T-helper 22 cell (primary cell): ENCODE measurements at regions not wholly inside any gene's neighbourhood (a gene's known extent, or its start where the extent isn't known, plus 50 kb on each side); places are given as distances from the start of the nearest gene placed in this dataset.

Experiments used
- DNase-seq: peaks from one replicate; pipeline ENCODE4 v3.0.0-alpha.2; 2020; ENCODE audit warnings: low read depth

DNA sequence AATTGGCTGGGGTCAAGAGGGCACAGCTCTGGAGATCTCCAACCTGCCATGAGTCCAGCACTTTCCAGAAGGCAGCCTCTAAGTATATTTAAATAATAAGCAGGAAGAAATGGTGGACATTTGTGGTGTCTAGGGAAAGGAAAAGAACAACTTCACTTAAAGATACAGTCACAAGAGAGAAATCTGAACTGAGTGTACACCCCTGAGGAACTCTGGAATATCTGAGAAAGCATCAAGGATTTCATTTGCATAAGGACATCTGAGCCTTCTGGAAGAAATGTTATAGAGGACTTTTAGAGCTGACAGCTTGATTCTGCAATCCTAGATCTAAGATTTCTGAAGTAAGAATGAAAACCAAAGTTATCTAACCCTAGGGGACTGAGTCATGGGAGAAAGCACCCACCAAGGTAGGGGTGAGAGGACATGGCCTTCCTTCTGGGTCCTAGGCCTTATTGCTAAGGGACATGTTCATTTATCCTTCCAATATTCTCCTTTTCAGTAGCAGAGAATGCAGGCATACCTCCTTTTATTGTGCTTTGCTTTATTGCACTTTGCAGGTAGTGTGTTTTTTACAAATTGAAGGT is 253.4 kb upstream of the SLC24A2 start:
- no peak for DNase-seq

DNA sequence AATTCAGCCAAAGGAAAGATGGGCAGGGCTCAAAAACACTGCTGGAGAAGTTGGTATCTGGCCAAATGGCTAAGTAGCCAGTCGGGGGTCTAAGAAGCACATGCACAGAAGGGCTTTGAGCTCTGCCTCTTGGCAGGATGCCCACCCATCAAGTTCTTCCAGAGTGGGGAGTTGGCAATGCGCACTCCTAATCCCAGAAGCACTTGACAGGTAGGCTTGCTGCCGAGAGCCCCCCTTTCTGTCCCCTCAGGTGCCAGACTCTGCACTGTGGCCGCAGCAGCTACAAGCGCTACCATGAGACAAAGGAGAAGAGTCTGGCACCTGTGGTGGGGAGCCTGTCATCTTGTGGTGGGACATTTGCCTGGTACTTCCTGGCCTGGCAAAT is 252.9 kb upstream of the SLC24A2 start:
- no peak for DNase-seq

DNA sequence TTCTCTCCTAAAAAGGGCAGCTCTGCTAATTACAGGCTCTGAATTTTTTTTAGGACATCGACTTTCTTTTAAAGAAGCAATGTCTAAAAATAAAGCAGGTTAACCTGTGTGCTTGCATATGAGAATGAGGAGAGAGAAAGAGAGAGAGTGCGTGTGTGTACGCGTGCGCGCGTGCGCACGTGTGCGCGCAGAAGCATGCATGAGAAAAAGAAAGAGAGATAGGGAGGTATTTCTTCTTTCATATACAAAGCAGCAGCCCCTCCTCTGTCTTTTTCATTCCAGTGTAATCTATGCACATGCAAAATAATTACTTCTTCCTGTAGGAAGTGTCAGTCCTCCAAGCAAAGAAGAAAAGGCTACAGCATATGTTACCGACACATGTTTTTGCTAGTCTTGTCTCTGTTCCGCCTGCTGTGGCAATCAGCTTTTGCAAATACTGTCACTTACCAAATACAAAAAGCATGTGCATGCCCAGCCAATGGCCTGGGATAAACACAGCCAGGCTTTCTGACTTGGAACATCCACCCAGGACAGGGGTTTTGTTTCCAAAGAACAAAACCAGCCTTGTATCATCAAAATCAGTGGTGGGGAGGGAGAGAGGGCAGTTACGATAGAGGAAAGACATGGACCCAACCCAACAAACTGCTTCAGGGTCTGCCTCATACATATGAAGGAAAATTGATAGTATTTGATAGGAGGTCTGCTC is 252.3 kb upstream of the SLC24A2 start:
- DNase-seq = no peak

GRCh38 chr9:20037699-20038098 is 248.9 kb upstream of the SLC24A2 start:
- no peak for DNase-seq

GRCh38 chr9:20033511-20033910 is 244.7 kb upstream of the SLC24A2 start:
- no peak for DNase-seq

DNA sequence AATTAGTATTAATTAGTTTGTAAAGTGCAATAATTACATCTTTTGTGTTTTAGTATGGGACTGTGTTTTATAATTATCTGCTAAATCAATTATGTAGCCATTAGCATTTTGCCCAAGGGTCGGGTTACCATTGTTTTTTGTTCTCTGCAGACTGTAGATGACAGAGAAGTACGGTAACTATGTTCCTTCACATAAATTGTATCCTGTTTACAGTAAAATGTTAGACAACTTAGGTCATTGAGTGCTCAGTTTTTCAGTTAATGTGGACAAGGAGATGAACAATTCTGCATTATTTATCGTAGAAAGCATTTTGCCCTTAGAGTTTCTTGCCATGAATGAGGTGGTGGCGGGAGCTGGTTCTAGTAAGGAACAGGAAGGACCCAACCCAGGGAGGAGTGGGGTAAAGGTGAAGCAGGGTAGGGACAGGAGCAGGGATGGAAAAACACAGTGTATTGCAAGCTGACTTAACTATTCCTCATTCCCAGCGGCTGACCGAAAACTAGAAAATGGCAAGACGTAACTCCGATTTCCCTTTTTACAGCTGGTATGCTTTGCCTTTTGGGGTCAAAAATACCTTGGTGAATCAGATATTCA is 243.7 kb upstream of the SLC24A2 start:
- no peak for DNase-seq

- DNase-seq = no peak
Measured at GRCh38 chr9:20031836-20032235, 243.0 kb upstream of the SLC24A2 start.

- DNase-seq = no peak
Measured at GRCh38 chr9:20030671-20031070, 241.8 kb upstream of the SLC24A2 start.

DNA sequence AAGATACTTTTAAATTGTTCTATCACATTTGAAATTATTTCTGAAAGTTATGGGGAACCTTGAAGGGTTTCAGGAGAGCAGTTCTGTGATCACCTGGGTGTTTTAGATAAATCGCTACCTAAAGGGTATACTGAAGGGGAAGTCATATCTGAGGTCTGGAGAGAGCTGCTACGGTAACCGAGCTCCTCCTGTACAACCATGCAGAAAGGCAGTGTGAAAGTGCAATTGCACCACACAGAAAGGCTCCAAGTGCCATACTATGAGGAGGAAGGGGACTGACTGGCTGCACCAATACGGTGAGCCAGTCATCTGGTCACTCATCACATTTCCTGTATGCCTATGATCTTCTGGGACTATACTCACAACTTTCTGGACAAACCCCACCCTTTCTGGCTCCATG is 241.4 kb upstream of the SLC24A2 start:
- DNase-seq = no peak

DNA sequence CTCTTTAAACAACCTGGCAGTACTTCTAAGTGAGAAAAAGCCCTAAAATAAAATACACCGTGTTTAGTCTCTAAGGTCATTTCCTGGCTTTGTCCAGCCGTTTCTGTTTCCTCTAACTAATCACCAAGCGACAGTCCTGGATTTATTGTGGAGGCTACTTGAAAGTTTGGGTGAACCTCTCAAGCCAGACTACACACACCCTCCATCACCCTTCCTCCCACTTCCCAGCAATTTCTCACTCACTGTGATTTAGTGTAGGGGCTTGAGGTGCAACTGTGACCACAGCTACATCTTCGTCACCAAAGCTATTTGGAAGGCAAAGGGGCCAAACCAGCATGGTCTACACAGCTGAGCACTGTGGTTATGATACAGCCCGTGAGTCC is 240.0 kb upstream of the SLC24A2 start:
- DNase-seq = no peak

- no peak for DNase-seq
Measured at GRCh38 chr9:20028192-20028848, 239.5 kb upstream of the SLC24A2 start.

GRCh38 chr9:20023961-20024571 is 235.2 kb upstream of the SLC24A2 start:
- DNase-seq = no peak

DNA sequence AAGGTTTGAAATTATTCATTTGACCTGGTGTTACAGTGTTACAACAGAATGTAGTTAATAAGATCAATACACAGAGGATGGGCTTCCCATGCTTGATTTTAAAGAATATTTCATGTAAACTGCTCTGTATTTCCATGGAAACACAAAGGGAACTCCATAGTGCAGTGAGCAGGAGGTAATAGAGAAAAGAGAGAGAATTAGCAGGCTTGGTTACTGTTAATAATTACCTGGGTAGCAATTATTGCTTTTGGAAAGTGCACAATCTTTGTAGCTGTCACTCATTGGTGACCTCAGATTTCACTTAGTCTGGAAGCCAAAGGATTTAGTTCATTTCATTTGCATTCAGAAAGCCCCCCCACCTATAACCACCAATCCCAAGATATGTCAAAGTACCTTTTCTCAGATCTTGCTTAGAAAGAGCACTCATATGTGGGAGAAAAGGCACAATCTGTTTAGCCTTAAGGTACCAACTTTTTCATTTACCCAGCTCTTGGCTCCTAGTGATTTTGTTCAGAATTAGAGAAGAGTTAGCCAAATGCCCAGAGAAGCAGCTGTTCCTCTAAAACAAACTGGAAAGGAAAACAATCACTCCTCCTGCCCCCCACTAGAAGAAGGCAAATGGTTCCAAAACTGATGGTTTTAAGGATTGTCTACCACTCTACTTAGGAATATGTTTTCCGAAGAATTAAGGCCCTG is 234.5 kb upstream of the SLC24A2 start:
- no peak for DNase-seq

- no peak for DNase-seq
Measured at GRCh38 chr9:20022410-20022809, 233.6 kb upstream of the SLC24A2 start.

DNA sequence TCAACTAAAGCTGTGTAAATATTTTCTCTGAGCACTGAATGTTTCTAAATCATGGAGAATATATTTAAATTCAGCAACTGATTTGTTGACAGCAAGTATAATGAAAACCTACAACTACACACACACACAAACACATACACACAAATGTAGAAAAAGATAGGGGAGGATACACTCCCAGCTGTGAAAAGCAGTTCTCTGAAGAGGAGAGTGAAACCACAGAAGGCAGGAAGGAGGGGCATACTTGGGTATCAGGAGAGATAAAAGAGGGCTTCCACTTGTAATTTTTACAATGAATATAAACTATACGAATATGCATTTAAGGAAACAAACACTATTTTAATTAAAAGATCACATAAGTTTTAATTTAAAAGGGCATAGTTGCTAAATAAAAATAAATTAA is 227.8 kb upstream of the SLC24A2 start:
- no peak for DNase-seq

DNA sequence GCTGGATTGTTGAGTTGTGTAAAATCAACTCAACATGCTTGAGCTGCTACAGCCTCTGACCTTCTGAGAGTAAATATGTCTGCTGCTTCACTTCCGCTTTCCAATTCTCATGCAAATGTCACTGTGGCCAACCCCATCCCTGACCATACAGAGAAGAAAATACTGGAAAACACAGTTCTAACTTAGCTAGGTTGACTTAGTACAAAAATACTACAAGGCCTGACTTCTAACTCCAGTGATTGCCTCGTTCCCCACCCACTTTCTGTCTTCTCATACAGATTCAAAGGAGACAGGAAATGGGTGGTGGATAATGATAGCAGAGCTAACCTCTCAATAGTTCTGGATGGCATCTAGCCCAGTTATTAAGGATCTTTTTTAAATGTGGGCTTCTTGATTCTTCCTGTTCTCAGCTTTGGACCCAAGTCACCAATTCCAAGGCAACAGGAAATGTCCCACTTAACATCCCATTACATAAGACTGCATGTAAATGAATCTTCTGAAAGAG is 226.6 kb upstream of the SLC24A2 start:
- no peak for DNase-seq

GRCh38 chr9:20014168-20014567 is 225.3 kb upstream of the SLC24A2 start:
- no peak for DNase-seq

GRCh38 chr9:20012232-20012631 is 223.4 kb upstream of the SLC24A2 start:
- DNase-seq = no peak

DNA sequence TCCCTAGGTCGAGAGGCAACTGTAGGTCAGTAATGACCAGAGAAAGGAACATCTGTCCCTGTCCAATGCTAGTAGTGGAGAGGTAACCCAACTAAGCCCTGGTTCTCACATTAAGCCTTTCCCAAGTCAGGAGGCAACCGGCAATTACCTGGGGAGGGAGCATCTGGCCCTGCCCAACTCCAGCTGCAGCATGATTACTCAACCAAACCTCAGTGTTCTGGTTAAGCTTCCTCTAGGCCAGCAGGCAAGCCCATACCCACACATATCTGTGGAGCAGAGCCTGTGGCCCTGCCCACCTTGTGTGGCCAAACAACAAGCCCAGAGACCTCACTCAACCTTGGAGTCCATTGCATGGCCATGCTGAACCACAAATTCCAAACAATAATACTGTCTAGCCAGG is 220.8 kb upstream of the SLC24A2 start:
- no peak for DNase-seq

DNA sequence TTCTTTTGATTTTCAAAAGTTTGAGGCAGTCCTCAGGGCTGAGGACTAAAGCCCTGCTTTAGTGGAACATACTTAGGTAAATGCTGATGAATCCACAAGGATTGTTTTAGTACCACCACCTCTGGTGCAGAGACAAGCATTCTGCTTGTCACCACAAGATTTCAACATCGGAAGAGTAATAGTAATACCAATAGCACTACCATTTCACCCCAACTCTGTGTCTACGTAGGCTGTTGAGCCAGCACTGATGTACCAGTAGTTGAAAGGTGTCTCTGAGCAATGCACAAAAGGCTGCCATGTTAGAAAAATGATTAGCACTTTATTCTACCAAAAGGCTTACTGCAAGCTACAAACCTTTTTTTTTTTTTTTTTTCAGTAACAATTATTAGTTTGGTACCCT is 213.2 kb upstream of the SLC24A2 start:
- no peak for DNase-seq

GRCh38 chr9:20001058-20001457 is 212.2 kb upstream of the SLC24A2 start:
- no peak for DNase-seq

DNA sequence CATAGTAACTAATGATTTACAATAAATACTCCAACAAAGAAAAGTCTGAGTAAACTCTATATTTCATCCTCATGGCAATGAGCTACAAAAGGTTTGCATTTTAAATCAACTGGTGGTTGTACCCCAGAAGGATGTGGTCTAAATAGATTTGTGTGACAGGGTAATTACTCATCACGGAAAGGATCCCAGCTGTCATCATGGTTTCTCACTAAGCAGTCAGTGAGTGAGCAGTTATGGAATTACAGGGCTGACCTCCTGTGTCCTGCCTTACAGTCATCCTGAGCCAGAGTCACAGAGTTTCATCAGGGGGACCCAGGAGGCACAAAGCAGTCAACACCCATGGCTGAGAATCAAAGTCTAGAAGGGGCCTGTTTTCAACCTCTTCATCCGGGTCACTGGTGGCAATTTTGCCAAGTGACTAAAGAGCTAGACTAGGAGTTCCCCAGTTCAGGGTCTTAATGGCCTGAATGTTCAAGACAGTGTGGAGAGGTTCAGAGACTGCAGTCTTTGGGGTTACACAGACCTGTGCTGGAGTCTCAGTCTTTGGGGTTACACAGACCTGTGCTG is 210.7 kb upstream of the SLC24A2 start:
- no peak for DNase-seq
